CD4-positive, alpha-beta T cell (primary cell): ENCODE measurements at regions not wholly inside any gene's neighbourhood (a gene's known extent, or its start where the extent isn't known, plus 50 kb on each side); places are given as distances from the start of the nearest gene placed in this dataset.

Experiments used
- ATAC-seq: fragments of 200-7000 bp; cut with Tn5 transposase; one replicate; pipeline ENCODE4 v1.10.0; 2022; ENCODE audit warnings: mild to moderate bottlenecking; ENCODE audit not compliant: poor library complexity
- CTCF ChIA-PET: fragments of 350-600 bp; sonication (Branson Sonifier 250); formaldehyde crosslinking; loops from one replicate; lab custom pipeline; 2021; ENCODE audit warnings: antibody characterized with exemption, inconsistent platforms; lab: Charles Lee
- POLR2A ChIA-PET: fragments of 350-600 bp; sonication (Branson Sonifier 250); formaldehyde crosslinking; loops from one replicate; lab custom pipeline; 2021; ENCODE audit warnings: antibody characterized with exemption, inconsistent platforms; lab: Charles Lee
- DNase-seq, 14 experiments: peaks; one replicate each; pipeline ENCODE4 v3.0.0-alpha.2; 2013 to 2020; ENCODE audit warnings: mixed read lengths in 2 of 14
- H3K27ac ChIP-seq, 2 donors: one replicate each; pipeline versions ENCODE4 v1.5.1 to v1.7.0; 2013; ENCODE audit warnings: low read length in 2 of 2, low read depth in 1 of 2, mild to moderate bottlenecking in 1 of 2
- H3K27me3 ChIP-seq, 2 experiments: 1 replicate in 1 of 2; 2 replicates in 1 of 2; pipeline versions ENCODE4 v1.6.1 to v1.7.0; 2013; ENCODE audit warnings: low read length in 2 of 2, control low read depth in 1 of 2, mild to moderate bottlenecking in 1 of 2, moderate library complexity in 1 of 2; ENCODE audit not compliant: insufficient read depth in 2 of 2, control insufficient read depth in 1 of 2
- H3K36me3 ChIP-seq: one replicate; pipeline ENCODE4 v1.6.1; 2013; ENCODE audit warnings: low read length, control low read depth; ENCODE audit not compliant: insufficient read depth
- H3K4me1 ChIP-seq: one replicate; pipeline ENCODE4 v1.6.1; 2013; ENCODE audit warnings: low read length, control low read depth; ENCODE audit not compliant: insufficient read depth
- H3K4me3 ChIP-seq: one replicate; pipeline ENCODE4 v1.5.1; 2013; ENCODE audit warnings: mild to moderate bottlenecking, low read length, moderate library complexity
- H3K9me3 ChIP-seq, 2 experiments: 1 replicate in 1 of 2; 2 replicates in 1 of 2; pipeline versions ENCODE4 v1.6.1 to v1.7.0; 2013; ENCODE audit warnings: low read length in 2 of 2, mild to moderate bottlenecking in 2 of 2, control low read depth in 1 of 2, moderate library complexity in 1 of 2; ENCODE audit not compliant: control insufficient read depth in 1 of 2, insufficient read depth in 1 of 2
- H3K27ac Mint-ChIP-seq: one replicate; pipeline ENCODE4 v1.8.0; 2020; ENCODE audit warnings: mixed read lengths
- H3K27me3 Mint-ChIP-seq: one replicate; pipeline ENCODE4 v1.8.0; 2021; ENCODE audit warnings: mixed read lengths
- H3K36me3 Mint-ChIP-seq: one replicate; pipeline ENCODE4 v1.8.0; 2021; ENCODE audit warnings: low read depth, mixed read lengths
- H3K4me1 Mint-ChIP-seq: one replicate; pipeline ENCODE4 v1.8.0; 2021; ENCODE audit warnings: low read depth, mixed read lengths
- H3K4me3 Mint-ChIP-seq: one replicate; pipeline ENCODE4 v1.8.0; 2020; ENCODE audit warnings: mild to moderate bottlenecking, mixed read lengths
- H3K9me3 Mint-ChIP-seq: one replicate; pipeline ENCODE4 v1.8.0; 2020; ENCODE audit warnings: mixed read lengths
- intact Hi-C, 2 experiments: fragments of 100-400 bp; cut with DNase I in 1 of 2; cut with micrococcal nuclease in 1 of 2; formaldehyde crosslinking; loops; one replicate each; pipeline versions ENCODE4 v1.15.1 to v1.9.0; 2023 to 2025; cut with DNase I, micrococcal nuclease
- TF ChIP-seq, protein P1 (sequence below): fragments of 200-600 bp; IDR thresholded peaks from one replicate; pipeline ENCODE4 v1.8.0; 2022; ENCODE audit warnings: antibody characterized with exemption, mild to moderate bottlenecking

DNA sequence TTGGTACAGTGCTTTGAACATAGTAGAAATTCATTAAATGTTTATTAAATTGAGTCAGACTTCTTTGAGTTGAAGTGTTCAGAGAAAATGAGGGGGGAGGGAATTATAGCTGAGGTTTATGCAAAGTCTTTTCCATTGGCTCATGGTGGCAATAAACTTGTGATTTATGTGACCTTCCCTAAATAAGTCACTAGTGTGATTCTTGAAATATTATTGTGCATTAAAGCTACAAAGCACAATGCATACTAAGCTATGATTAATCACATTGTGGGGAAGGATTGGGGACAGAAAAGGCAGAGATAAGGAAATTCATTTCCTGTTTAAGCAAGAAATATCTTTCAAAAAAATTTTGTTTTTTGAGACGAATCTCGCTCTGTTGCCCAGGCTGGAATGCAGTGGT is 877.5 kb downstream of the TFAP2A start:
- Mint-ChIP-seq H3K4me3 (no peak overlapping the region), H3K27ac (no peak overlapping the region), H3K36me3 (no peaks in the 10 kb centered on the region), H3K27me3 (peaks cover 4% of the 10 kb centered on the region), H3K9me3 (no peaks in the 10 kb centered on the region), H3K4me1 (no peaks in the 10 kb centered on the region)
- no peak for DNase-seq
- ChIA-PET CTCF (no interaction called here), POLR2A (no interaction called here)
- no peaks in the 10 kb centered on the region for H3K27me3 ChIP-seq
- no peaks in the 10 kb centered on the region for H3K9me3 ChIP-seq
- intact Hi-C loops, result no loop called here
- no peak overlapping the region for H3K4me3 ChIP-seq
- no peak for ATAC-seq
- H3K4me1 ChIP-seq, result no peaks in the 10 kb centered on the region
- no peaks in the 10 kb centered on the region for H3K36me3 ChIP-seq
- TF ChIP-seq, protein P1, sequence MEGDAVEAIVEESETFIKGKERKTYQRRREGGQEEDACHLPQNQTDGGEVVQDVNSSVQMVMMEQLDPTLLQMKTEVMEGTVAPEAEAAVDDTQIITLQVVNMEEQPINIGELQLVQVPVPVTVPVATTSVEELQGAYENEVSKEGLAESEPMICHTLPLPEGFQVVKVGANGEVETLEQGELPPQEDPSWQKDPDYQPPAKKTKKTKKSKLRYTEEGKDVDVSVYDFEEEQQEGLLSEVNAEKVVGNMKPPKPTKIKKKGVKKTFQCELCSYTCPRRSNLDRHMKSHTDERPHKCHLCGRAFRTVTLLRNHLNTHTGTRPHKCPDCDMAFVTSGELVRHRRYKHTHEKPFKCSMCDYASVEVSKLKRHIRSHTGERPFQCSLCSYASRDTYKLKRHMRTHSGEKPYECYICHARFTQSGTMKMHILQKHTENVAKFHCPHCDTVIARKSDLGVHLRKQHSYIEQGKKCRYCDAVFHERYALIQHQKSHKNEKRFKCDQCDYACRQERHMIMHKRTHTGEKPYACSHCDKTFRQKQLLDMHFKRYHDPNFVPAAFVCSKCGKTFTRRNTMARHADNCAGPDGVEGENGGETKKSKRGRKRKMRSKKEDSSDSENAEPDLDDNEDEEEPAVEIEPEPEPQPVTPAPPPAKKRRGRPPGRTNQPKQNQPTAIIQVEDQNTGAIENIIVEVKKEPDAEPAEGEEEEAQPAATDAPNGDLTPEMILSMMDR, result no peak
- no peak overlapping the region for H3K27ac ChIP-seq

GRCh38 chr6:9535106-9535505 is 879.8 kb downstream of the TFAP2A start:
- TF ChIP-seq, protein P1, result no peak
- ATAC-seq, result no peak
- H3K27ac Mint-ChIP-seq, result no peak overlapping the region
- H3K27me3 ChIP-seq, result no peaks in the 10 kb centered on the region
- no peaks in the 10 kb centered on the region for H3K9me3 ChIP-seq
- peaks cover 4% of the 10 kb centered on the region for H3K27me3 Mint-ChIP-seq
- no peaks in the 10 kb centered on the region for H3K36me3 ChIP-seq
- H3K36me3 Mint-ChIP-seq, result no peaks in the 10 kb centered on the region
- peaks cover 3% of the 10 kb centered on the region for H3K9me3 Mint-ChIP-seq
- H3K4me1 ChIP-seq, result no peaks in the 10 kb centered on the region
- POLR2A ChIA-PET, result no interaction called here
- H3K4me3 Mint-ChIP-seq, result no peak overlapping the region
- DNase-seq, result no peak
- no peak overlapping the region for H3K27ac ChIP-seq
- no peaks in the 10 kb centered on the region for H3K4me1 Mint-ChIP-seq
- no peak overlapping the region for H3K4me3 ChIP-seq
- CTCF ChIA-PET, result no interaction called here
- intact Hi-C loops, result no loop called here

GRCh38 chr6:9532621-9533557 is 882.0 kb downstream of the TFAP2A start:
- intact Hi-C loops, result no loop called here
- Mint-ChIP-seq H3K4me3 (no peak overlapping the region), H3K27ac (no peak overlapping the region), H3K36me3 (no peaks in the 10 kb centered on the region), H3K27me3 (peaks cover 4% of the 10 kb centered on the region), H3K4me1 (no peaks in the 10 kb centered on the region), H3K9me3 (peaks cover 3% of the 10 kb centered on the region)
- DNase-seq, result no peak
- Histone ChIP-seq H3K27me3 (no peaks in the 10 kb centered on the region), H3K27ac (no peak overlapping the region), H3K36me3 (no peaks in the 10 kb centered on the region), H3K4me3 (no peak overlapping the region), H3K4me1 (no peaks in the 10 kb centered on the region), H3K9me3 (no peaks in the 10 kb centered on the region)
- POLR2A ChIA-PET, result no interaction called here
- no peak for ATAC-seq
- CTCF ChIA-PET, result no interaction called here
- TF ChIP-seq, protein P1, result no peak
